GM12872 (cell line): ENCODE measurements at regions not wholly inside any gene's neighbourhood (a gene's known extent, or its start where the extent isn't known, plus 50 kb on each side); places are given as distances from the start of the nearest gene placed in this dataset.

Experiments used
- CTCF ChIP-seq: IDR thresholded peaks from 3 replicates; pipeline ENCODE4 v1.5.1; 2011; ENCODE audit warnings: low read depth, mild to moderate bottlenecking, low read length, moderate library complexity; ENCODE audit not compliant: insufficient read depth

GRCh38 chr17:83194761-83195329 lies 115.4 kb downstream of the METRNL start:
- no peak for TF ChIP-seq CTCF

- no peak for TF ChIP-seq CTCF
Observed at GRCh38 chr17:83195330-83196023, 116.1 kb downstream of the METRNL start.

DNA sequence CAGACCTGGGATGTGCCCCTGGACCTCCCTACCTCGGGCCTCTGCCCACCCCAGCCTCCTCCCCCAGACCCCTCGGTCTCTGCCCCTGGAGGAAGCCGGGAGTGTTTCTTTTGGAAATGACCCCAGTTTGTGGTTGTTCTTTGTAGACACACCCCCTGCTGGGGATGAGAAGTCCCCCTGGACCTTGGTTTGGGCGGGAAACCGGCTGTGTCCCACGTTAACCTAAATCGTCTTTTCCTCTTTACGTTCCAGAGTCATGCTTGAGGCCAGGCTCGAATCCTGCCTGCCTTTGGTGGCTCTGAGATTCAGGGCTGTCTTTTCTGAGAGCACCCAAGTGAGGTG lies 116.6 kb downstream of the METRNL start:
- TF ChIP-seq CTCF = no peak

- no peak for TF ChIP-seq CTCF
Observed at GRCh38 chr17:83196366-83196765, 117.0 kb downstream of the METRNL start.

- no peak for TF ChIP-seq CTCF
Observed at GRCh38 chr17:83196973-83197880, 117.8 kb downstream of the METRNL start.

- TF ChIP-seq CTCF = no peak
Observed at GRCh38 chr17:83198366-83199341, 119.2 kb downstream of the METRNL start.
